ENCODE measurements at regions not wholly inside any gene's neighbourhood (a gene's known extent, or its start where the extent isn't known, plus 50 kb on each side); places are given as distances from the start of the nearest gene placed in this dataset.
"Not testable (repeated sequence)": the region's sequence is repeated elsewhere in the genome, so short reads cannot be mapped to it uniquely, and the experiment has no call there.

DNA sequence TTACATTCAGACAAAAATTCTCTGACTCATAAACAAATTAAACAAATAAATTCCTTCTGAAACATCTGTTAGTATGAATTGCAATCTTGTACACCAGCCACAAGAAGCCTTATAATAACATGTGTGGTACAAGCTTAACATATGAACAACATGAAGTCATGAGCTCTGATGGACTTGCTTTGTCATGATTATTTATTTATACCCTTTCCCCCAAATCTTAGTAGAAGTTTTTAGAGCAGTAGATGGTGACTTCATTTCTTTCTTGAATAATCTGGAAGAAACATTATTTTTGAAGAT lies 633.4 kb downstream of the EPHA3 start:
- TF ChIP-seq, protein P1, sequence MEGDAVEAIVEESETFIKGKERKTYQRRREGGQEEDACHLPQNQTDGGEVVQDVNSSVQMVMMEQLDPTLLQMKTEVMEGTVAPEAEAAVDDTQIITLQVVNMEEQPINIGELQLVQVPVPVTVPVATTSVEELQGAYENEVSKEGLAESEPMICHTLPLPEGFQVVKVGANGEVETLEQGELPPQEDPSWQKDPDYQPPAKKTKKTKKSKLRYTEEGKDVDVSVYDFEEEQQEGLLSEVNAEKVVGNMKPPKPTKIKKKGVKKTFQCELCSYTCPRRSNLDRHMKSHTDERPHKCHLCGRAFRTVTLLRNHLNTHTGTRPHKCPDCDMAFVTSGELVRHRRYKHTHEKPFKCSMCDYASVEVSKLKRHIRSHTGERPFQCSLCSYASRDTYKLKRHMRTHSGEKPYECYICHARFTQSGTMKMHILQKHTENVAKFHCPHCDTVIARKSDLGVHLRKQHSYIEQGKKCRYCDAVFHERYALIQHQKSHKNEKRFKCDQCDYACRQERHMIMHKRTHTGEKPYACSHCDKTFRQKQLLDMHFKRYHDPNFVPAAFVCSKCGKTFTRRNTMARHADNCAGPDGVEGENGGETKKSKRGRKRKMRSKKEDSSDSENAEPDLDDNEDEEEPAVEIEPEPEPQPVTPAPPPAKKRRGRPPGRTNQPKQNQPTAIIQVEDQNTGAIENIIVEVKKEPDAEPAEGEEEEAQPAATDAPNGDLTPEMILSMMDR (conservative IDR thresholded peaks at IDR 0.05): no peak
- Histone ChIP-seq H3K27me3 (ENCODE audit: control insufficient read depth, insufficient read depth, low read length, poor library complexity, severe bottlenecking) (no peaks in the 10 kb centered on the region), H3K9ac (ENCODE audit: extremely low read depth, low read length, poor library complexity, severe bottlenecking) (no peak overlapping the region), H3K9me3 (ENCODE audit: control insufficient read depth, low read length) (no peaks in the 10 kb centered on the region), H3K27ac (ENCODE audit: low read depth, low read length) (no peak overlapping the region), H3K4me1 (ENCODE audit: control insufficient read depth, insufficient read depth, low read length) (peaks cover 3% of the 10 kb centered on the region), H3K36me3 (ENCODE audit: control insufficient read depth, insufficient read depth, low read length) (no peaks in the 10 kb centered on the region), H3K4me3 (ENCODE audit: low read length) (no peak overlapping the region)
- no peaks in the 10 kb centered on the region for H3K27me3 Mint-ChIP-seq (ENCODE audit: insufficient read depth)
- peaks cover 5% of the 10 kb centered on the region for H3K4me1 Mint-ChIP-seq
- H3K9me3 Mint-ChIP-seq: peaks cover 3% of the 10 kb centered on the region
- H3K4me3 Mint-ChIP-seq: no peak overlapping the region
- H3K36me3 Mint-ChIP-seq (ENCODE audit: low read depth): no peaks in the 10 kb centered on the region
- no peak overlapping the region for H3K27ac Mint-ChIP-seq
- no peak for DNase-seq

DNA sequence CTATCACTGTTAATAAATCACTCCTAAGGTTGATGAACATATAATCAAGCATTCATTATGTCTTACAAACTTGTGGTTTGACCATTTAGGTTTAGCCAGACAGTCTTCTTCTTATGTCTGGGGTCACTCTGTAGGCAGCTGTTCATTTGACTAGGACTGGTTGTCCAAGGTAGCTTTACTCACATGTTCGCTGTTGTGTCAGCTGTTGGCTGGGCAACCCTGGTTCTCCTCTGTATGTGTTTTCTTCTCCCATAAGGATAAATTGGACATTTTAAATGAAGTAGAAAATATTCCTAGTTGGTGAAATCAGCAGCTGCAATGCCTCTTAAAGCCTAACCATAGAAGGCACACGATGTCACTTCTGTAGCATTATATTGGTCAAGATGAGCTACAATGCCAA lies 635.1 kb downstream of the EPHA3 start:
- H3K27me3 Mint-ChIP-seq (ENCODE audit: insufficient read depth): no peaks in the 10 kb centered on the region
- H3K4me3 Mint-ChIP-seq: no peak overlapping the region
- no peaks in the 10 kb centered on the region for H3K36me3 Mint-ChIP-seq (ENCODE audit: low read depth)
- TF ChIP-seq, protein P1 (conservative IDR thresholded peaks at IDR 0.05): no peak
- peaks cover 6% of the 10 kb centered on the region for H3K9me3 Mint-ChIP-seq
- no peak overlapping the region for H3K27ac Mint-ChIP-seq
- Histone ChIP-seq H3K27me3 (ENCODE audit: control insufficient read depth, insufficient read depth, low read length, poor library complexity, severe bottlenecking) (no peaks in the 10 kb centered on the region), H3K4me3 (ENCODE audit: low read length) (no peak overlapping the region), H3K36me3 (ENCODE audit: control insufficient read depth, insufficient read depth, low read length) (no peaks in the 10 kb centered on the region), H3K9me3 (ENCODE audit: control insufficient read depth, low read length) (peaks cover 3% of the 10 kb centered on the region), H3K9ac (ENCODE audit: extremely low read depth, low read length, poor library complexity, severe bottlenecking) (no peak overlapping the region), H3K27ac (ENCODE audit: low read depth, low read length) (no peak overlapping the region), H3K4me1 (ENCODE audit: control insufficient read depth, insufficient read depth, low read length) (peaks cover 3% of the 10 kb centered on the region)
- DNase-seq: no peak
- WGBS, 2 experiments (ENCODE audit: insufficient coverage in 1 of 2, insufficient read length in 1 of 2): 98 to 100% methylated on average over 1 to 2 of the region's 2 CpGs
- peaks cover under 1% of the 10 kb centered on the region for H3K4me1 Mint-ChIP-seq

DNA sequence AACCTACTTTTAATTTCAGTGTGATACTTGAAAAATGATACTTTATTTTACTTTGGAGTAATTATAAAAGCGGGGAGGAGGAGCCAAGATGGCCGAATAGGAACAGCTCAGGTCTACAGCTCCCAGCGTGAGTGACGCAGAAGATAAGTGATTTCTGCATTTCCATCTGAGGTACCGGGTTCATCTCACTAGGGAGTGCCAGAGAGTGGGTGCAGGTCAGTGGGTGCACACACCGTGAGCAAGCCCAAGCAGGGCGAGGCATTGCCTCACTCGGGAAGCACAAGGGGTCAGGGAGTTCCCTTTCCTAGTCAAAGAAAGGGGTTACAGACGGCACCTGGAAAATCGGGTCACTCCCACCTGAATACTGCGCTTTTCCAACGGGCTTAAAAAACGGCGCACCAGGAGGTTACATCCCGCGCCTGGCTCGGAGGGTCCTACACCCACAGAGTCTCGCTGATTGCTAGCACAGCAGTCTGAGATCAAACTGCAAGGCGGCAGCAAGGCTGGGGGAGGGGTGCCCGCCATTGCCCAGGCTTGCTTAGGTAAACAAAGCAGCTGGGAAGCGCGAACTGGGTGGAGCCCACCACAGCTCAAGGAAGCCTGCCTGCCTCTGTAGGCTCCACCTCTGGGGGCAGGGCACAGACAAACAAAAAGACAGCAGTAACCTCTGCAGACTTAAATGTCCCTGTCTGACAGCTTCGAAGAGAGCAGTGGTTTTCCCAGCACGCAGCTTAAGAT lies 640.3 kb downstream of the EPHA3 start:
- 87 to 95% methylated on average over 16 to 24 of the region's 24 CpGs for WGBS, 2 experiments (ENCODE audit: insufficient coverage in 1 of 2, insufficient read length in 1 of 2)
- H3K4me3 ChIP-seq (ENCODE audit: low read length); H3K27me3 ChIP-seq (ENCODE audit: control insufficient read depth, insufficient read depth, low read length, poor library complexity, severe bottlenecking); H3K9me3 ChIP-seq (ENCODE audit: control insufficient read depth, low read length); H3K27me3 Mint-ChIP-seq (ENCODE audit: insufficient read depth); H3K9ac ChIP-seq (ENCODE audit: extremely low read depth, low read length, poor library complexity, severe bottlenecking); H3K4me1 Mint-ChIP-seq; H3K27ac ChIP-seq (ENCODE audit: low read depth, low read length); H3K4me1 ChIP-seq (ENCODE audit: control insufficient read depth, insufficient read depth, low read length); DNase-seq; H3K36me3 ChIP-seq (ENCODE audit: control insufficient read depth, insufficient read depth, low read length); H3K36me3 Mint-ChIP-seq (ENCODE audit: low read depth): not testable (repeated sequence)
- Mint-ChIP-seq H3K4me3 (peak overlapping the region; percentile 38), H3K27ac (peak overlapping the region; percentile 89), H3K9me3 (peaks cover 29% of the 10 kb centered on the region)

DNA sequence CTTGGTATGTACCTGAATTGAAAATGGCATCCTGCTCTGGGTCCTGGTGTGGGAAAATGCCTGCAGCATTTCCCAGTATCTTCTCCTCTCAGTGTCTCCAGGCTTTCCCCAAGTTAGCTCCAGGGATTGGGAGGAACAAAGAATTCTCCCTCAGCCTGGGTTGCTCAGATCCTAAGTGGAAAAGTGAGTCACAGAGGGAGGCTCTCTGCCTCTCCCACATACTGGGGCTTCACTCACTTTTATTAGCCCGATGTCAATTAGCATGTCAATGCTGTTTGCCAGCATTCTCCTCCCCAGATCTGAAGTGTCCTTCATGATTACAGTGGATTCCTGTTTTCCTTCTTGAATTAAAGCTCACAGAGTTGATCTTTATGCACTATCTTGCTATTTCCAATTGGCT lies 655.0 kb downstream of the EPHA3 start:
- DNase-seq: no peak
- no peak overlapping the region for H3K4me3 Mint-ChIP-seq
- H3K4me1 ChIP-seq (ENCODE audit: control insufficient read depth, insufficient read depth, low read length): no peaks in the 10 kb centered on the region
- H3K27ac Mint-ChIP-seq: no peak overlapping the region
- no peak overlapping the region for H3K27ac ChIP-seq (ENCODE audit: low read depth, low read length)
- H3K9me3 Mint-ChIP-seq: peaks cover 3% of the 10 kb centered on the region
- H3K9ac ChIP-seq (ENCODE audit: extremely low read depth, low read length, poor library complexity, severe bottlenecking): no peak overlapping the region
- TF ChIP-seq, protein P1 (conservative IDR thresholded peaks at IDR 0.05): no peak
- H3K9me3 ChIP-seq (ENCODE audit: control insufficient read depth, low read length): no peaks in the 10 kb centered on the region
- H3K27me3 Mint-ChIP-seq (ENCODE audit: insufficient read depth): no peaks in the 10 kb centered on the region
- H3K4me1 Mint-ChIP-seq: no peaks in the 10 kb centered on the region
- WGBS, 2 experiments (ENCODE audit: insufficient coverage in 1 of 2, insufficient read length in 1 of 2): 82 to 87% methylated on average over 1 of the region's 1 CpG
- H3K27me3 ChIP-seq (ENCODE audit: control insufficient read depth, insufficient read depth, low read length, poor library complexity, severe bottlenecking): no peaks in the 10 kb centered on the region
- no peaks in the 10 kb centered on the region for H3K36me3 Mint-ChIP-seq (ENCODE audit: low read depth)
- H3K4me3 ChIP-seq (ENCODE audit: low read length): no peak overlapping the region
- no peaks in the 10 kb centered on the region for H3K36me3 ChIP-seq (ENCODE audit: control insufficient read depth, insufficient read depth, low read length)
